Activated CD4-positive, alpha-beta T cell treated with anti-CD3 and anti-CD28 coated beads, Interleukin-2, amount 50 U/mL, for 24 hours (primary cell): ENCODE measurements at regions not wholly inside any gene's neighbourhood (a gene's known extent, or its start where the extent isn't known, plus 50 kb on each side); places are given as distances from the start of the nearest gene placed in this dataset.

Experiments
- DNase-seq, 2 donors: peaks; one replicate each; pipeline ENCODE4 v3.0.0-alpha.2; 2020; ENCODE audit warnings: low read depth in 1 of 2, low spot score in 1 of 2

- no peak for DNase-seq
Measured at GRCh38 chr5:164651546-164652275, 1146.3 kb downstream of the MAT2B start.

DNA sequence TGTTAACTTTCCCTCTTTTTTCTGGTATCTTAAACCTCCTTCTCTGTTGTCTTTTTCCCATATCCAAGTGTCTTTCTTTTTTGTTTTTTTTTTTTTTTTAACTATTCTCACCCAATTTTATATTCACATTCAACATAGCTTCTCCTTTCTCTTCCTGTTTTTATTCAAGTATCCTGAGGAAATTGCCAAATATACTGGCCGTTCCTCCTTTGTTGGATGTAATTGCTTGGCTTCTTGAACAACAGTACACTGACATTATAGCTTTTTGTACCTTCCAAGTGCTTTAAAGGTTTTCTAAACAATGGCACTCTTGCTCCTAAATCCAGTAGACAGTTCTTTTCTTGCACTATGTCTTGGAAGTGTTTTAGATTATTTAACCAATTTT lies 1146.8 kb downstream of the MAT2B start:
- no peak for DNase-seq

- no peak for DNase-seq
Measured at GRCh38 chr5:164663198-164663989, 1158.0 kb downstream of the MAT2B start.

DNA sequence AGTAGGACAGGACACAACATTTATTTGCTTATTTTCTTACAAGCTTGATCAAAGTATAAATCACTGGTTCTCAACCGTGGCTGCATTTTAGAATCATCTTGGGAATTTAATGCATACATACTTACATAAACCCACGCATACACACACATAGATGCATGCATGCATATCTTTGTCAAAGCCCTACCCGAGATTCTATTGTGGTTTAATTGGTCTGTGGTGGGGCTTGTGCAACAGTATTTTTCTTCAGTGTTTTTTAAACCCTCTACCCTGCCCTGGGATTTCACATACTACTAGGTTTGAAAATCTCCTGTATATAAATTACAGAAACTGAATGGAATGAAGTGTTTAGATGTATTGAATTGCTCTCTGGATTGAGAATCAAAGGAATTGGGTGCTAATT lies 1166.2 kb downstream of the MAT2B start:
- DNase-seq = no peak

DNA sequence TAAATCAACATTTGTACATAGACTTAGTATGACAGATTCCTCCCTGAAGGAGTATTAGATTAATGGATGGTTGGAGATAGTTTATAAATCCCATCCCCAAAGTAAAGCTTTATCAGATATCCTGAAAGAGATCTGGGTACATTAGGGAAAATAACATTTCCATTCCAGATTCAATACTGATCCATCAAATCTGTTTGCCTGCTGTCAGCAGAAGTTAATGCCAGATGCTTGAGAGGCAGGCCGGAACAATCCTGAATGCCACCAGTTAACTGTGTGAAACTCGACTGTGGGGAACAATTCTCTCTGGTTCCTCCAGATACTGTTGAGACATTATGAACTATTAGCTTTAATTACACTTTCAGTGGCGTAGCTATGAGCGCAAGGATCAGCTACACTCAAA lies 1166.8 kb downstream of the MAT2B start:
- no peak for DNase-seq

GRCh38 chr5:164672931-164673694 lies 1167.7 kb downstream of the MAT2B start:
- no peak for DNase-seq

GRCh38 chr5:164679461-164679860 lies 1174.0 kb downstream of the MAT2B start:
- DNase-seq = no peak

- DNase-seq = no peak
Measured at GRCh38 chr5:164680216-164680615, 1174.8 kb downstream of the MAT2B start.

DNA sequence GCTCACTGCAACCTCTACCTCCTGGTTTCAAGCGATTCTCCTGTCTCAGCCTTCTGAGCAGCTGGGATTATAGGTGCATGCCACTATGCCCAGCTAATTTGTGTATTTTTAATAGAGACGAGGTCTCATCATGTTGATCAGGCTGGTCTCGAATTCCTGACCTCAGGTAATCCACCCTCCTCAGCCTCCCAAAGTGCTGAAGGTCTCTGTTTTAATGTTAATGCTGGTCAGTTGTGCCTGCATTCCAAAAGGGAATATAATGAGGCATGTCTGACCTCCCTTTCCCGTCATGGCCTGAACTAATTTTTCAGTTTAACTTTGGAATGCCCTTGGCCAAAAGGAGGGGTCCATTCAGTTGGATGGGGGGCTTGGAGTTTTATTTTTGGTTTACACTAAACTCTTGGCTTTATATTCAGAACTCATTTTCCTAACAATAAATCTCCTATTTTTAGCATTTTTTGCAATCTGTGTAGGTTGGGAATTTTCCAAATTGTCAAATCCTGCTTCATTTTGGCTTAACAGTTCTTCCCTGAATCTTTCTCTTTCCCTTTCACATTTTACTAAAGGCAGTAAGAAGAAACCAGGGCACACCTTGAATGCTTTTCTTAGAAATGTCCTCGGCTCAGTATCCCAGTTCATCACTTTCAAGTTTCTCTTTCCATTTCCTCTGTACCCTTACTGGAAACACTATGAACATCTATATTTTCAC lies 1175.5 kb downstream of the MAT2B start:
- DNase-seq = no peak

DNA sequence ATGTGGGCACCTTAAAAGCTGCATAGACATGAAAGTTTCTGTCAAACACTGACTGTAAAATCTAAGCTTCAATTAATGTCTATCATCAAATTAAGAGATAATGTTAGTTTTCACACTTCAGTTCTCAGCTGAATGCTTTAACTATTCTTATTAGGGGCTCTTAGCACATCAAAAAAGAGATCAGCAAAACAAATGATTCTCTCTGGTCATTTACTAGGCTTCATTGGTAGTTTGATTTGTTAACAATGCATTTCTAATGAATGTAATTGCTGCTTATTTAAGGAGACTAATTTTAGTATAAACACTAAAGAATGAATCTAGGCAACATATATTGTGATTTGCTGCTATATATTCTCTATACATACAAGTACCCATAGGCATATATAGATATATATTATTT lies 1182.0 kb downstream of the MAT2B start:
- DNase-seq = no peak

- no peak for DNase-seq
Measured at GRCh38 chr5:164688437-164688836, 1183.0 kb downstream of the MAT2B start.

- DNase-seq = no peak
Measured at GRCh38 chr5:164708831-164709230, 1203.4 kb downstream of the MAT2B start.

DNA sequence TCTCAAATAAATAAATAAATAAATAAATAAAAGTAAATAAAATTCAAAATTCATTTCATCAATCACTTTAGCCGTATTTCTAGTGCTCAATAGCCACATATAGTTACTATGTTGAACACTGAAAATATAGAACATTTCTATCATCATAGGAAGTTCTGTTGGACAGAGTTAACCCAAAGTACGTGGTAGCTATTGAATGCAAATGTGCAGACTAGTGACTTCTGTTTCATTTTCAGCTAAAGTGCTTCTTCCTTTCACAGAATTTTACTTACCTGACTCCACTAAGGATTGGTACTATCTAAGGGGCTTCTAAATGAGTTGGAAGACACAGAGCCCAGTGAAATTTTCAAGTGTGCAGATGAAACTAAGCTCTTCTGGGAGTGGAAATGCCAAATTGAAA lies 1208.3 kb downstream of the MAT2B start:
- no peak for DNase-seq

DNA sequence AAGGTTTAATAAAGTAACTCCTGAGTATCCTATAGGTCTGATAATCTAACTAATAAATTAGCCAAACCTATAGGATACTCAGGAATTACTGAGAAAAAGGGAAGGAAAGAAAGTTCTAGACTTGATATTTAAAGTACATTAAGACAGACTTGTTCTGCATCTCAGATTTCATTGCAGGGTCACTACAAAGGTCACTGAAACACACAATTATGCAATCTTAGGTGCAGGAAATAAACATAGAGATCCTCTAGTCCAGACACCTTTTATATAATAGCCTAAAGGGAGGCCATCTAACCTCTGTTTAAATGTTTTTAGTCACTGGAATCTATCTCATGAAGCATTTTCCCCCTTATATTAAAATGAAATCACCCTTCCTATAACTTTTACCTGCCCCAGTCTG lies 1215.7 kb downstream of the MAT2B start:
- DNase-seq = no peak

DNA sequence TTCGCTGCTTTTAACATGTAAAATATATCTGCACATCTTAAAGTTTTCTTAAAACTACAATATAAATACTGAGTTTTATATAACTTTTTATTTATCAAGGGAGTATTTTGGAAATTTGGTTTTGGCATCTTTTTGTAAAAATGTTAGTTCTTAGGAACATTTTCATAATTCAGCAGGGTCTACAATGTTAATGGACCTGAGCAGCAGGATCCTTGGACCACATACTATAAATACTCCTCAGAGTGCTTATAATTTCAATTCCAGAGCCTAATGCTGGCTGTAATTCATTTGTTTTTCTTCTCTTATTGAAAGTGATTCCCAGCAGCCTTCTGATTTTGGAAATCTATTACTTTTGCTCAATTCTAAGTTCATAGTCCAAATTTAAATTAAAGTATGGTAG lies 1216.2 kb downstream of the MAT2B start:
- DNase-seq = no peak

- DNase-seq = no peak
Measured at GRCh38 chr5:164722702-164723101, 1217.3 kb downstream of the MAT2B start.

- DNase-seq = no peak
Measured at GRCh38 chr5:164727012-164727411, 1221.6 kb downstream of the MAT2B start.

GRCh38 chr5:164728733-164729132 lies 1223.3 kb downstream of the MAT2B start:
- DNase-seq = no peak

DNA sequence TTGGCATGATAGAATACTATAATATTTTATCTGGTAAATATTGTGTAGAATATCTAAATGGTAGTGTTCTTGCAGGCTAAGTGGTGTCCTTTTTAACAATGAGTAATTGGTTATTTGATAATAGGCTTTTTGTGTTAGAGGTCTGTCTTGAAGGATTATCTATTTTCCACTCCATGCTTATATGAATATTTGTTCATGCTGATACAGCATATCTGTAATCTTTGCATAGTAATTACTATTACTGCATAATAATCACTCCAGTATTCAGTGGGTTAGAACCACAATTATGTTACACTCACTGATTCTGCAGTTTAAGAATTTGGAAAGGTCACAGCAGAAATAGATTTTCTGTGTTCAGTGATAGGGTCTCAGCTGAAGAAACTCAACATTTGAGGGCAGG lies 1229.9 kb downstream of the MAT2B start:
- no peak for DNase-seq

DNA sequence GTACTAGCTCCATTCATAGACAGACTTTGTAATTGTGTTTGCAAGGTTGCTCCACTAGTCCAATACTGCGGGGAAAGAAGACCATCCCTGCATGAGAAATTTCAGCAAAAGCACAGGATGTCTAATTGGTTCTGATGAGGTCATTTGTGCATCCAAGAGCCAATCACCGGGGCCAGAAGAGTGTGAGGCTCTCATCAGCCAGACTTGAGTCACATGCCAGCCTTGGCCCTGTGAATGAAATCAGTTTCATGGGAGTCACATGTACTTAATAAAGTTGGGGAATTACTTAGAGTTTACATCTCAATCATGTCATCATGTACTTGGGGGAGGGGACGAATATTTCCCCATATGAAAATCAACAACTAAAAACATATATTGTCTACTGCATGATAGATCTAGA lies 1236.0 kb downstream of the MAT2B start:
- DNase-seq = no peak

GRCh38 chr5:164742025-164742424 lies 1236.6 kb downstream of the MAT2B start:
- no peak for DNase-seq
